Astrocyte of the cerebellum (primary cell): ENCODE measurements at regions not wholly inside any gene's neighbourhood (a gene's known extent, or its start where the extent isn't known, plus 50 kb on each side); places are given as distances from the start of the nearest gene placed in this dataset.

Experiments
- DNase-seq: peaks from one replicate; pipeline ENCODE4 v3.0.0-alpha.2; 2011; ENCODE audit warnings: low read depth
- H3K4me3 ChIP-seq: 2 replicates; pipeline ENCODE4 v1.5.1; 2011; ENCODE audit warnings: mild to moderate bottlenecking, low read depth, low read length, moderate library complexity
- in situ Hi-C: cut with HindIII; loops from 2 replicates; pipeline ENCODE4 v1.10.0; 2017; ENCODE audit warnings: low sequenced_read_pairs
- TF ChIP-seq, protein P1 (sequence below): IDR thresholded peaks from 2 replicates; pipeline ENCODE4 v1.5.1; 2012; ENCODE audit warnings: low read length, low read depth, moderate library complexity, mild to moderate bottlenecking; ENCODE audit errors: missing control alignments

DNA sequence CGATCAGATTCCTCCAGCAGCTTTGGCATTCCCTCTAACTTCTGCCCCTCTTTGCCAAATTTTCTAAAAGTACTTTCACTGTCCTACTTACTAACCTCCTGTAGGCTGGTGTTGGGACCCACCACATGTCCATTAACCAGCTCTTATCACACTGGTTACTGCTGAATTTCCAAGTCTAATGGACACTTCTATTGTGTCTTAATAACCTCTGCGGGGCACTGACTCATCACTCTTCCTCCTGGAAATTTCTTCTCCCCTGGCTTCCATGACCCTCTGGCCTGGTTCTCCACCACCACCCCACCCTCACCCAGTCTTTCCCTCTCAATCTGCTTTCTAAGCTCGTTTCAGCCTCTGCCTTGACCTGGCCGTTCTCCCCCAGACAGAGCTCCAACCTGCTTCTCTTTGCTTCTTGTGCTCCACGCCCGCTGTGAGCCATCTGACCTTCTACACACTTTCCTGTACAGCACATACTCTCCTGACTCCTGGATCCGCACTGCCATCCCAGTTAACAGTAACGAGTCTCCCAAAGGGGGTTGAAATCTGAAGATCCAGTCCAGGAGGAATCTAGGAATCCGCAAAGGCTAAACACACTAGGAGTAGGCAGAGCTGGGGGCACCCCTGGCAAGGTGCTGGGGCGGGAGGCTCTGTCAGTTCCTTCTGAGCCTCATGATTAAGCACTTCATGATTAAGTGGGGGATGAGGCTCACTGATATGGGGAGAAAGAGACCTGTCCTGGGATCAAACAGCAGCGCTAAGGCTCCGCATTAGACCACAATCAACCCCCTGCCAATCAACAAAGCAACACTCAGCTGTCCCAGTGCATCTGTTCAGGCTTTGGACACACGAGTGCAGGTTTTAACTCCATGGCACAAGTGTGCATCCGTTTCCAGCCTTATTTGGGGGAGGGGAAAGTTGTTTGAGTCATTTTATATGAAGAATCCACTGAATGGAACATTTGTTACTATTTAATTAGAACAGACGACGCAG lies 146.3 kb downstream of the LY86 start:
- H3K4me3 ChIP-seq, result no peak overlapping the region
- no peak for DNase-seq
- in situ Hi-C loops, result no loop called here
- TF ChIP-seq, protein P1, sequence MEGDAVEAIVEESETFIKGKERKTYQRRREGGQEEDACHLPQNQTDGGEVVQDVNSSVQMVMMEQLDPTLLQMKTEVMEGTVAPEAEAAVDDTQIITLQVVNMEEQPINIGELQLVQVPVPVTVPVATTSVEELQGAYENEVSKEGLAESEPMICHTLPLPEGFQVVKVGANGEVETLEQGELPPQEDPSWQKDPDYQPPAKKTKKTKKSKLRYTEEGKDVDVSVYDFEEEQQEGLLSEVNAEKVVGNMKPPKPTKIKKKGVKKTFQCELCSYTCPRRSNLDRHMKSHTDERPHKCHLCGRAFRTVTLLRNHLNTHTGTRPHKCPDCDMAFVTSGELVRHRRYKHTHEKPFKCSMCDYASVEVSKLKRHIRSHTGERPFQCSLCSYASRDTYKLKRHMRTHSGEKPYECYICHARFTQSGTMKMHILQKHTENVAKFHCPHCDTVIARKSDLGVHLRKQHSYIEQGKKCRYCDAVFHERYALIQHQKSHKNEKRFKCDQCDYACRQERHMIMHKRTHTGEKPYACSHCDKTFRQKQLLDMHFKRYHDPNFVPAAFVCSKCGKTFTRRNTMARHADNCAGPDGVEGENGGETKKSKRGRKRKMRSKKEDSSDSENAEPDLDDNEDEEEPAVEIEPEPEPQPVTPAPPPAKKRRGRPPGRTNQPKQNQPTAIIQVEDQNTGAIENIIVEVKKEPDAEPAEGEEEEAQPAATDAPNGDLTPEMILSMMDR, result no peak

DNA sequence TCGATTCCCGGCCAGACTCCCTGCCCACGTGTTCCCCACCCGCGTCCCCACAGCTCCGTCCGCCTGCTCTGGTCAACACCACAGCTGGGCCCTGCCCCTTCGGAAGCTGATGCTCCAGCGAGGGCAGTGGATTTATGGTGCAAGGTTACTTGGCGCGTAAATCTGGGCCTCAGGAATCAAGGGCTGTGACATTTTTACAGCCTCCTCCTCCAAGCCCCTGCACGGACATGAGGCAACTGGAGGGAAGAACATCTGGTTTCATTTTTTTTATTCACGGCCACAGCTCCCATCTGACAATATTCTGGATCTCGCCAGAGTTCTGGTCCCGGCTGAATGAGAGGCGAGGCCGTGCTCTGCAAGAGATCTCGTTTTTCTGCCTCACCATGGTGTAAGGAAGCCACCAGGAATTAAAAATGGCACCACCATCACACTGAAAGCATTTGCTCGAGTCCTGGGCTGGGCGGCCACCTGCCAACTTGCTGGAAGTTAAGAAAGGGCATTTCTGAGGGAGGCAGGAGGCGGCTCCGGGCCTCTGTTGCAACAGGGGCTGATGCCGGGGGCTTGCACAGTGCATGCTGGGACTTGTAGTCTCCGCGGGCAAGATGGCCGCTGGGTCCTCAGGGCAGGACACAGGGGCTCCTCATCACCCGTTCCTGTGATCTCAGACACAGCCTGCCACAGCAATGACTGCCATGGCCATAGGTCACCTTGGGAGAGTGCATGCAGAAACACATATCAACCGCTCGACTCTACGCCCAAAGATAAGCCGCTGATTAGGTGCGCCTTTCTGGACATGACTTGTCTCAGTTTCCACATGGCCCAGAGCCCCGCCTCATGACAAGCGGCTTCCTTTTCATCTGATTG lies 148.5 kb downstream of the LY86 start:
- H3K4me3 ChIP-seq, result no peak overlapping the region
- TF ChIP-seq, protein P1, result no peak
- no peak for DNase-seq
- in situ Hi-C loops, result no loop called here

DNA sequence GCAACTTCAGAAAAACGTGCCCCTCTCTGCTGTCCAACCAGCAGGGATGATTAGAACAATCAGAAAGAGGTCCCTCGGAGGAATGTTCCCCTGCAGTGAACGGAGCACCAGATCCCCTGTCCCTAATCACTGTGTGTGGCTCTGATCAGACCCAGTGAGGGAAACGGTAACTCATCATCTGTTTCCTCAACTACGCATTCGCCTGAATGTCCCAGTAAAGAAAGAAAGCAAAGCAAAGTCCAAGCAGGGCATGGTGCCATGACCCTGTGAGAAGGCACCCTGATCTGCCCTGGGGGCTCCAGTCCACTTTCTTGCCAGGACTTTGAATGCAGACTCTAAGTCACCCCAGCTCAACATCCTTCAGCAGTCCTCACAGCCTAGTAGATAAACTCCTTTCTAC lies 149.2 kb downstream of the LY86 start:
- in situ Hi-C loops, result no loop called here
- DNase-seq, result no peak
- no peak overlapping the region for H3K4me3 ChIP-seq
- TF ChIP-seq, protein P1, result no peak

DNA sequence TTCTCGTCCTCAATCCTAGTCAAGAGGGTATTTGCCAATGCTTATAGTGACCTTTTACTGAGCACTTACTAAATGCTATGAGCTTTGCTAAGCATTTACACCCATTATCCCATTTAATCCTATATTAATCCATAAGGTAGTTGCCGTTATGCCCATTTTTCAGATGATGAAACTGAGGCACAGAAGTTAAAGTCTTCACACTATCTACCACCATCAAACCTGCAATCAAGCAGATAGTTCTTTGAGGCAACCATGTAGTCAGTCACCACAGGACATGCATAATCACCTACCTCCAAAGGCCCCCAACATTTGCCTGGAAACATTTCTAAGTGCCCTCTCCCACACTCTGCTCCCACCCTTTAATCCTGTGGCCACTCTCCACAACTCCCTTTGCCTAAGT lies 149.6 kb downstream of the LY86 start:
- in situ Hi-C loops, result no loop called here
- H3K4me3 ChIP-seq, result no peak overlapping the region
- TF ChIP-seq, protein P1, result no peak
- no peak for DNase-seq

DNA sequence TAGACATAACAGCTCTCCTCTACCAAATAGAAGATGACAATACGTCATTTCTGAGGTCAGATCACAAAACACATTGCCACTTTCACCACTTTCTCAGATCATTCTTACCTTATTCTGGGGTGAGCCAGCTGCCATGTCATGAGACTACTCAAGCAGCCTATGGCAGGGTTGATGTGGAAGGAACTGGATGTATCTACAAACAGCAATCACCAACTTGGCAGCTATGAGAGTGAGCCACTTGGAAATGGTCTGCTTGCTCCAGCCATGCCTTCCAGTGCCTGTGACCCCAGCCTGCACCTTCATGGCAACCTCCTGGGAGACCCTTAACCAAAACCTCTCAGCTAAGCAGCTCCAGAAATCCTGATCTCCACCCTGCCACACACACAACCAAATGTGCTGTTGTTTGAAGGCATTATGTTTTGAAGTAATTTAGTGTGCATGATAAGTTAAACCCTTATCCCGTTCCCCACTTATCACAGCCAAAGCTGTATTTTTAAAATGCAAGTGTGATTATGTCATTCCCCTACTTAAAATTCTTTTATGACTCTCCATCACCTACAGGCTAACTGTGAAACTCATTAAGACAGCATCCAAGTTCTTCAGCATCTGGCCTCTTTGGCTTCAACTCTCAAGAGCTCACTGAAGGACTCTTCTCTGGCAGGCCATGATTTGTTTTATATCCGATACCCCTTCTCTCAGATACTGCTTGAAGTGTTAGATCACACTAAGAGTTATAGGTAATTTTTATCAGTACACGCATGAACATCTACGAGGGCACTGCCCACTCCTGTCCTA lies 150.6 kb downstream of the LY86 start:
- no peak overlapping the region for H3K4me3 ChIP-seq
- in situ Hi-C loops, result no loop called here
- TF ChIP-seq, protein P1, result no peak
- no peak for DNase-seq

DNA sequence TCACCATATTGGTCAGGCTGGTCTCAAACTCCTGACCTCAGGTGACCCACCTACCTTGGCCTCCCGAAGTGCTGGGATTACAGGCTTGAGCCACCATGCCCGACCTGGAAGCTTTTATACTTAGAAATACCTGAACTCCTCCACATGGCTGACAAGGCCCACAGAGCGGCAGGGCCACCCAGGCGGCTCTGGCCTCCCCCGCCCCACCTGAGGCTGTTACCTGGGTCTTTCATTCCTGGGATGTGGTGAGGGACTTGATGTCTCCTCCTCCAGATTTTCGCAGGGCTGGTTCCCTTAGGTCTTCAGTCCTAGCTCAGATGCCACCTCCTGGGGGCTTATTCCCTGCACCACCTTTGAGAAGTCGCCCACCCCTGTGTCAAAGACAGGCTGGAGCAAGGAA lies 152.1 kb downstream of the LY86 start:
- H3K4me3 ChIP-seq, result no peak overlapping the region
- DNase-seq, result no peak
- in situ Hi-C loops, result no loop called here
- TF ChIP-seq, protein P1, result no peak
